ENCODE measurements at regions not wholly inside any gene's neighbourhood (a gene's known extent, or its start where the extent isn't known, plus 50 kb on each side); places are given as distances from the start of the nearest gene placed in this dataset.

GRCh38 chr12:63389211-63389610 is 238.2 kb upstream of the AVPR1A start (continued):
- TF ChIP-seq DPF2 (IDR thresholded peaks at IDR 0.05): no peak
- TF ChIP-seq ZNF592 (IDR thresholded peaks at IDR 0.05): no peak
- no peak for TF ChIP-seq MEF2A (IDR thresholded peaks at IDR 0.05; ENCODE audit: insufficient read depth, low read depth, low read length)
- no peak for TF ChIP-seq ZNF24 (IDR thresholded peaks at IDR 0.05)
- TF ChIP-seq, protein P1, sequence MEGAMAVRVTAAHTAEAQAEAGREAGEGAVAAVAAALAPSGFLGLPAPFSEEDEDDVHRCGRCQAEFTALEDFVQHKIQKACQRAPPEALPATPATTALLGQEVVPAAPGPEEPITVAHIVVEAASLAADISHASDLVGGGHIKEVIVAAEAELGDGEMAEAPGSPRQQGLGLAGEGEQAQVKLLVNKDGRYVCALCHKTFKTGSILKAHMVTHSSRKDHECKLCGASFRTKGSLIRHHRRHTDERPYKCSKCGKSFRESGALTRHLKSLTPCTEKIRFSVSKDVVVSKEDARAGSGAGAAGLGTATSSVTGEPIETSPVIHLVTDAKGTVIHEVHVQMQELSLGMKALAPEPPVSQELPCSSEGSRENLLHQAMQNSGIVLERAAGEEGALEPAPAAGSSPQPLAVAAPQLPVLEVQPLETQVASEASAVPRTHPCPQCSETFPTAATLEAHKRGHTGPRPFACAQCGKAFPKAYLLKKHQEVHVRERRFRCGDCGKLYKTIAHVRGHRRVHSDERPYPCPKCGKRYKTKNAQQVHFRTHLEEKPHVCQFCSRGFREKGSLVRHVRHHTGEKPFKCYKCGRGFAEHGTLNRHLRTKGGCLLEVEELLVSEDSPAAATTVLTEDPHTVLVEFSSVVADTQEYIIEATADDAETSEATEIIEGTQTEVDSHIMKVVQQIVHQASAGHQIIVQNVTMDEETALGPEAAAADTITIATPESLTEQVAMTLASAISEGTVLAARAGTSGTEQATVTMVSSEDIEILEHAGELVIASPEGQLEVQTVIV (IDR thresholded peaks at IDR 0.05; ENCODE audit: borderline replicate concordance, partially characterized antibody): no peak

DNA sequence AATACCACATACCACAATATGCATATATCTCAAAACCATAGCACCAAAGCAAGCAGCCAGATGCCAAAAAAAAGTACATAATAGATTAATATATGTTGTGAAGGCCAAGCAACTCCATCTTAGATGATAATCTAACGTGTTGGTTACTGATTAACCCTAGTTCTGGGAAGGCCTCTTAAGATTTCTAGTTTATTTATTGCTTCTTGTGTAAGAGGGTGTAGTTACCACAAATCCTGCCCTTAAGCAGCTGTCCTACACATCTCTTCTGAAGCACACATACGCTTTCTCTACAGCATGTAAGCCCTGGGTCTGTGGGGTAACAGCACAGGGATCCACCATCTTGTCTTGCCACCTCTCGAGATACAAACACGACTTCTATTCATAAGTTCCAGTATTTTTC is 236.8 kb upstream of the AVPR1A start:
- Histone ChIP-seq H3K9me3 (replicated peaks; ENCODE audit: control insufficient read depth, insufficient read depth, low read length) (no peaks in the 10 kb centered on the region), H3K36me3 (ENCODE audit: control insufficient read depth in 2 of 2, insufficient read depth in 2 of 2, low read length in 1 of 2) (no peaks in the 10 kb centered on the region), H2AFZ (ENCODE audit: control insufficient read depth, low read depth, low read length) (no peak overlapping the region), H3K27ac (ENCODE audit: control insufficient read depth, insufficient read depth) (no peak overlapping the region), H3K4me1 (ENCODE audit: control insufficient read depth, insufficient read depth, low read length) (no peaks in the 10 kb centered on the region), H4K20me1 (ENCODE audit: control insufficient read depth, insufficient read depth) (no peaks in the 10 kb centered on the region), H3K4me3 (no peak overlapping the region), H3K4me2 (ENCODE audit: control insufficient read depth, insufficient read depth) (no peak overlapping the region), H3K27me3 (replicated peaks in 1 of 2; ENCODE audit: control insufficient read depth in 2 of 2, insufficient read depth in 2 of 2, low read length in 1 of 2) (no peaks in the 10 kb centered on the region), H3K79me2 (ENCODE audit: control insufficient read depth, insufficient read depth, low read length) (no peaks in the 10 kb centered on the region), H3K9ac (ENCODE audit: control insufficient read depth, insufficient read depth, low read length) (no peak overlapping the region)
- BruUV-seq (replicated peaks): no TSS peak
- POLR2A ChIA-PET: no interaction called here
- in situ Hi-C loops (cut with MboI) (no loop called here), intact Hi-C loops (cut with micrococcal nuclease; ENCODE audit: unreplicated experiment) (no loop called here)
- FAIRE-seq (no peak), ATAC-seq (no peak), DNase-seq (ENCODE audit: low read depth, low spot score) (no peak)
- RAD21 ChIA-PET (ENCODE audit: unreplicated experiment): no interaction called here
- SMC1A ChIA-PET (ENCODE audit: uncharacterized antibody, unreplicated experiment): no interaction called here
- CTCF ChIA-PET: interaction anchor here (0.7 kb wide), 1 partner anchor 11 kb away, joined by 3 read pairs; no protein-coding TSS in a partner anchor
- 12% methylated on average over 4 of the region's 4 CpGs for WGBS (ENCODE audit: insufficient coverage, insufficient replicate concordance, low lambda C conversion rate, missing lambda C conversion rate)
- TF ChIP-seq TARDBP (IDR thresholded peaks at IDR 0.05; ENCODE audit: borderline replicate concordance) (no peak), ZZZ3 (IDR thresholded peaks at IDR 0.05; ENCODE audit: control insufficient read depth, insufficient read length, low read depth) (no peak), NBN (IDR thresholded peaks at IDR 0.05) (no peak), ZNF687 (IDR thresholded peaks at IDR 0.05) (no peak), USF1 (IDR thresholded peaks at IDR 0.05; ENCODE audit: borderline replicate concordance, extremely low read length, insufficient read depth, low read depth, low read length) (no peak), GATAD2B (conservative IDR thresholded peaks at IDR 0.05; ENCODE audit: low read depth) (no peak), EGR1 (IDR thresholded peaks at IDR 0.05; ENCODE audit: borderline replicate concordance in 1 of 2, low read depth in 2 of 2, low read length in 2 of 2) (no peak)

Data from GM12878 (cell line).